H1 (cell line): ENCODE measurements at regions not wholly inside any gene's neighbourhood (a gene's known extent, or its start where the extent isn't known, plus 50 kb on each side); places are given as distances from the start of the nearest gene placed in this dataset.

Experiments
- BRCA1 ChIP-seq: IDR thresholded peaks from 2 replicates; pipeline ENCODE4 v1.6.1; 2012; ENCODE audit warnings: low read depth, low read length, improper control_type of control experiment
- CHD1 ChIP-seq: IDR thresholded peaks from 2 replicates; pipeline ENCODE4 v1.6.1; 2012; ENCODE audit warnings: low read depth, low read length, improper control_type of control experiment
- MAFK ChIP-seq: IDR thresholded peaks from 2 replicates; pipeline ENCODE4 v1.6.1; 2012; ENCODE audit warnings: low read depth, mild to moderate bottlenecking, improper control_type of control experiment, low read length
- MAX ChIP-seq: IDR thresholded peaks from 2 replicates; pipeline ENCODE4 v1.6.1; 2012; ENCODE audit warnings: inconsistent platforms
- POLR2A ChIP-seq, 2 experiments: IDR thresholded peaks; 1 replicate in 1 of 2; 2 replicates in 1 of 2; pipeline ENCODE4 v1.6.1; 2011; ENCODE audit warnings: low read depth in 2 of 2, low read length in 2 of 2, mild to moderate bottlenecking in 2 of 2; ENCODE audit errors: control extremely low read depth in 1 of 2
- RNF2 ChIP-seq: fragments of 200-900, 300-1000 bp; sonication (generic); IDR thresholded peaks from 2 replicates; pipeline ENCODE4 v1.7.1; 2016; ENCODE audit warnings: borderline replicate concordance, low read depth, mild to moderate bottlenecking, antibody characterized with exemption, low read length; ENCODE audit not compliant: poor library complexity, severe bottlenecking; ENCODE audit errors: missing control alignments
- SIN3A ChIP-seq, 2 experiments: IDR thresholded peaks in 1 of 2; conservative IDR thresholded peaks in 1 of 2; 2 replicates each; pipeline ENCODE4 v1.6.1; 2011 to 2012; ENCODE audit warnings: low read length in 2 of 2, improper control_type of control experiment in 1 of 2, low read depth in 1 of 2, mild to moderate bottlenecking in 1 of 2
- SP1 ChIP-seq: IDR thresholded peaks from 2 replicates; pipeline ENCODE4 v1.6.1; 2011; ENCODE audit warnings: low read depth, low read length
- SUZ12 ChIP-seq: fragments of 200-600 bp; sonication (generic); IDR thresholded peaks from 2 replicates; pipeline ENCODE4 v1.6.1; 2012; ENCODE audit warnings: mild to moderate bottlenecking, inconsistent platforms, low read length, moderate library complexity, mixed read lengths
- ZNF274 ChIP-seq: IDR thresholded peaks from 2 replicates; pipeline ENCODE4 v1.7.0; 2012; ENCODE audit warnings: low read length, borderline replicate concordance; ENCODE audit errors: extremely low read depth
- TF ChIP-seq, protein P1 (sequence below), 3 experiments: IDR thresholded peaks; 1 replicate in 2 of 3; 2 replicates in 1 of 3; pipeline versions ENCODE4 v1.5.1 to v1.6.1; 2011; ENCODE audit warnings: low read length in 3 of 3, mild to moderate bottlenecking in 3 of 3, inconsistent platforms in 2 of 3, low read depth in 1 of 3, moderate library complexity in 1 of 3; ENCODE audit not compliant: insufficient read depth in 1 of 3; ENCODE audit errors: control extremely low read depth in 1 of 3

DNA sequence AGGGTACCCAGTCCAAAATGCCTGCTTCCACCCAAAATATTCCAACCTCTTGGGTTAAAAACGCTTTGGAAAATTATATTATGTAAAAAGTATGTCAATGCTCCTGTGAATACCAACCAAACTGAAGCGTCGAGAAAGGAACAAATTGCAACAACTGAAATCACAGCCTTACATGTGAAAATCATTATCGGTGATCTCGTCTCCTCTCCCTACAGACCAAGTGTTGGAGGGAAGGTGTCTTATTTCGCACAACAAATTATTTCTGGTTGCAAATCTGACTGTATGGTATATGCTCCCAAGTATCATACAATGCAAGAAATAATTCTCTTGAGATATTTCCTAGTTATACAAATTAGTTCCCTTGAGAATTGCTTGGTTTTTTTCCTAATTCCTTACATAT is 89.3 kb upstream of the CDYL2 start:
- TF ChIP-seq, protein P1, sequence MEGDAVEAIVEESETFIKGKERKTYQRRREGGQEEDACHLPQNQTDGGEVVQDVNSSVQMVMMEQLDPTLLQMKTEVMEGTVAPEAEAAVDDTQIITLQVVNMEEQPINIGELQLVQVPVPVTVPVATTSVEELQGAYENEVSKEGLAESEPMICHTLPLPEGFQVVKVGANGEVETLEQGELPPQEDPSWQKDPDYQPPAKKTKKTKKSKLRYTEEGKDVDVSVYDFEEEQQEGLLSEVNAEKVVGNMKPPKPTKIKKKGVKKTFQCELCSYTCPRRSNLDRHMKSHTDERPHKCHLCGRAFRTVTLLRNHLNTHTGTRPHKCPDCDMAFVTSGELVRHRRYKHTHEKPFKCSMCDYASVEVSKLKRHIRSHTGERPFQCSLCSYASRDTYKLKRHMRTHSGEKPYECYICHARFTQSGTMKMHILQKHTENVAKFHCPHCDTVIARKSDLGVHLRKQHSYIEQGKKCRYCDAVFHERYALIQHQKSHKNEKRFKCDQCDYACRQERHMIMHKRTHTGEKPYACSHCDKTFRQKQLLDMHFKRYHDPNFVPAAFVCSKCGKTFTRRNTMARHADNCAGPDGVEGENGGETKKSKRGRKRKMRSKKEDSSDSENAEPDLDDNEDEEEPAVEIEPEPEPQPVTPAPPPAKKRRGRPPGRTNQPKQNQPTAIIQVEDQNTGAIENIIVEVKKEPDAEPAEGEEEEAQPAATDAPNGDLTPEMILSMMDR (IDR thresholded peaks at IDR 0.05; ENCODE audit: control extremely low read depth in 1 of 3, insufficient read depth in 1 of 3, low read depth in 1 of 3, low read length in 3 of 3) = no peak
- no peak for TF ChIP-seq SUZ12
- TF ChIP-seq MAFK = no peak
- TF ChIP-seq SIN3A (conservative IDR thresholded peaks at IDR 0.05 in 1 of 2, IDR thresholded peaks at IDR 0.05 in 1 of 2; ENCODE audit: low read depth in 1 of 2, low read length in 2 of 2) = no peak
- TF ChIP-seq RNF2 = no peak
- TF ChIP-seq SP1 = no peak
- no peak for TF ChIP-seq POLR2A (IDR thresholded peaks at IDR 0.05; ENCODE audit: control extremely low read depth in 1 of 2, low read depth in 2 of 2, low read length in 2 of 2)
- no peak for TF ChIP-seq ZNF274
- no peak for TF ChIP-seq CHD1
- no peak for TF ChIP-seq BRCA1
- TF ChIP-seq MAX = no peak
